ENCODE measurements at regions not wholly inside any gene's neighbourhood (a gene's known extent, or its start where the extent isn't known, plus 50 kb on each side); places are given as distances from the start of the nearest gene placed in this dataset.
"Not testable (repeated sequence)": the region's sequence is repeated elsewhere in the genome, so short reads cannot be mapped to it uniquely, and the experiment has no call there.

GRCh38 chr4:151561551-151562256 is 152.7 kb downstream of the FHIP1A start:
- DNase-seq (ENCODE audit: low read depth, low spot score) = no peak

GRCh38 chr4:151563194-151563593 is 154.2 kb downstream of the FHIP1A start:
- no peak for DNase-seq (ENCODE audit: low read depth, low spot score)

GRCh38 chr4:151564321-151564720 is 155.3 kb downstream of the FHIP1A start:
- no peak for DNase-seq (ENCODE audit: low read depth, low spot score)

GRCh38 chr4:151565583-151565982 is 156.6 kb downstream of the FHIP1A start:
- DNase-seq (ENCODE audit: low read depth, low spot score) = no peak

- DNase-seq (ENCODE audit: low read depth, low spot score) = no peak
Observed at GRCh38 chr4:151566053-151566452, 157.1 kb downstream of the FHIP1A start.

- DNase-seq (ENCODE audit: low read depth, low spot score) = no peak
Observed at GRCh38 chr4:151567056-151567455, 158.1 kb downstream of the FHIP1A start.

- DNase-seq (ENCODE audit: low read depth, low spot score) = no peak
Observed at GRCh38 chr4:151568966-151569365, 160.0 kb downstream of the FHIP1A start.

- DNase-seq (ENCODE audit: low read depth, low spot score) = no peak
Observed at GRCh38 chr4:151569650-151570049, 160.7 kb downstream of the FHIP1A start.

- no peak for DNase-seq (ENCODE audit: low read depth, low spot score)
Observed at GRCh38 chr4:151573474-151573873, 164.5 kb downstream of the FHIP1A start.

GRCh38 chr4:151573945-151574344 is 165.0 kb downstream of the FHIP1A start:
- no peak for DNase-seq (ENCODE audit: low read depth, low spot score)

DNA sequence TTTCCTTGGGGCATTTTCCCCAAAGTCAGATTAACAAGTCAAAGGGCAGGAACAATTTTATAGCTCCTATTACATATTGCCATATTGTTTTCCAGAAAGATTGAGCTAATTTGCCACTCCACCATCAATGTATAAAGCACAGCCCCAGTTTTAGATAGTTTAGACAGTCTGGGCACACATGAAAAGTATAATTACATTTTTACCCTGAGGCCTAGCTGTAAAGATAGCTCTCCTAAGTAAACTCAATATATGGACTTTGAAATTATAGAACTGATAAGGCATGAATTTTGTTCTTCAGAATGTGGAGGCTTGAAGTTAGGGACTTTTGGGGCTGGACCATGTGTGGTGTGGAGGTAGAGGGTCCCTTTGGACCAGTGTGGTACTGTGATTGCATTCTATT is 166.0 kb downstream of the FHIP1A start:
- no peak for DNase-seq (ENCODE audit: low read depth, low spot score)

GRCh38 chr4:151575646-151576045 is 166.7 kb downstream of the FHIP1A start:
- DNase-seq (ENCODE audit: low read depth, low spot score) = no peak

DNA sequence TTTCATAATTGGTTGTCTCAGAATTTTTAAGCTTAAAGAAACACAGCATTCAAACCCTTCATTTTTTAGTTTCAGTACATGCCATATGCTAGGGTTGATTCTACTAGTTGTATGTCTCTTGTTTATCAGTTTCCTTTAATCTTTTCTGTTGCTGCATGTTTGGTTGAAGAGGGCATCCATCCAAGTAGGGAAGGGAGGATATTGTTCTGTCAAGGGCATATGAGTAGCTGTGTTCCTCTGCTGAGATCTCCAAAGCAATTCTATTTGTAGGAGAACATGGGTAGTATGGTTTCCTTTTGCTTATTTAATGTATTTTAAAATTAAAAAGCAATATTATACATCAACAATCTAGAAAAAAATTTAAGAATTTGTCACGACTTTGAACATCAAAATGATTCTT is 167.7 kb downstream of the FHIP1A start:
- DNase-seq (ENCODE audit: low read depth, low spot score) = no peak

GRCh38 chr4:151581570-151581969 is 172.6 kb downstream of the FHIP1A start:
- no peak for DNase-seq (ENCODE audit: low read depth, low spot score)

GRCh38 chr4:151582098-151582497 is 173.1 kb downstream of the FHIP1A start:
- DNase-seq (ENCODE audit: low read depth, low spot score) = no peak

DNA sequence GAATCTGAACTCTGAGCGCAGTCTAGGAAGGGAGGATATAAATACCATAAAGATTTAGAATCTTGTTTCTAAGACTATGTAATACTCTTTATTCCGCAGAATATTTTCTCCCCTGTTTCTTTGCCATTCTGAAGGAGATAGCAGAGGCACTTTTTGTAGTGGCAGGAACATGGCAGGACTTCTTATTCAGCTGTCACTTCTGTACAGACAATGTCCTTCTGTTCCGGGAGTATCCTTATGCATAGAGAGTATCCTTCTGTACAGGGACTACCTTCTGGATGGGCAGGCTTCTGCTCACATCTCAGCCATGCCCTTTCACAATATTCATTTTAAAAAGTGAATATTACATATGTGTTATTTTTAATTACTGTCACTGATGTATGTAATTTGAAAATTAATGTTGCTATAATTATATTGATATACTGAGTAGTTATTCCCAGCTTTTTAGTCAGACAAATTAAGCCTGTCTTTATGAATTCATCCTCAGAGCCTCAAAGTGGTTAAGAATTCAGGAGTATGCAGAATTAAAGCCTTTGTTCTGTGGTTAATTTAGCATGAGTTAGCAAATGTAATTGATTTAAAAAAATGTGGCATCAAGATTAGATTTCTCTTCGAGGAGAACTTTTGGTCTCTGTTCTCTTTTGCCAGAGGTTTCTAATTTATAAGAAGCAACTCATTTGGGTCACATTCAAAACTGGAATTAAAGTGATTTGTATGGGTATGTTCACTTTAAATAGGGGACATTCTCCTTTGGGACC is 174.4 kb downstream of the FHIP1A start:
- no peak for DNase-seq (ENCODE audit: low read depth, low spot score)

- DNase-seq (ENCODE audit: low read depth, low spot score) = no peak
Observed at GRCh38 chr4:151584101-151584500, 175.1 kb downstream of the FHIP1A start.

- DNase-seq (ENCODE audit: low read depth, low spot score) = not testable (repeated sequence)
Observed at GRCh38 chr4:151595629-151596028, 165.2 kb downstream of the GATB start.

- not testable (repeated sequence) for DNase-seq (ENCODE audit: low read depth, low spot score)
Observed at GRCh38 chr4:151597691-151598090, 163.1 kb downstream of the GATB start.

DNA sequence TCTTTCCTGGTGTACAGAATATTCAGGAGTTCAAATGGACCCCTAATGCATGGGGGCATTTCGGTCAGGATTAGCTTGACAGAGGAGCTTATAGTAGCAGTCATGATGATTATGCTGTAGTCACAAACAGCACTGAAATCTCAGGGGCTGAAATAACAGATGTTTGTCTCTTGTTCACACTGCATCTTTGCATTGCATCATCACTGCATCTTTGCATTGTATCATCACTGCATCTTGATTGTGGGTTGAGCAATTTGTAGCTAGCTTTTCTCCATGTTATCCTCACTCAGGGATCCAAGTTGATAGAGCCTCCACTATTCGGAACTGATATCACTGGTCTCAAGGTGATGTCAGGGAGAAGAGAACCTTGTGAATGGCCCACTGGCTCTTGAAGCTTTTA is 160.9 kb downstream of the GATB start:
- no peak for DNase-seq (ENCODE audit: low read depth, low spot score)

DNA sequence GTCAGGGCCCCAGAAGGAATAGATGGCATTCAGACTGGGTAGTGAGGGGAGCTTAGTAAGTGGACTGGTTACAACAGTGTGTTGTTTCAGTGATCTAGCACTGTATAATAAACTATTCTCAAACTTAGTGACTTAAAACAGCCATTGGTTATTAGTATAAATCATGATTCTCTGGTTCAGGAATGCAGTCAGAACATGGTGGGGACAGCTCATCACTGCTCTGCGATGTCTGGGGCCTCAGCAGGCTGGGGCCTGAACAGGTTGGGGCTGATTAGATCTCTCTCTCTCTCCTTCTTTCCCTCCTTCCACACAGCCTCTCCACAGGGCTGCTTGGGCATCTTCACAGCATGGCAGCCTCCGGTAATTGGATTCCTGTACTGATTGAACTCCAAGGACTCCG is 160.4 kb downstream of the GATB start:
- DNase-seq (ENCODE audit: low read depth, low spot score) = no peak

- no peak for DNase-seq (ENCODE audit: low read depth, low spot score)
Observed at GRCh38 chr4:151603377-151603776, 157.4 kb downstream of the GATB start.

GRCh38 chr4:151604238-151604637 is 156.6 kb downstream of the GATB start:
- peak; percentile 4 for DNase-seq (ENCODE audit: low read depth, low spot score)
